Upper lobe of left lung (tissue), 6 donors: ENCODE measurements at regions not wholly inside any gene's neighbourhood (a gene's known extent, or its start where the extent isn't known, plus 50 kb on each side); places are given as distances from the start of the nearest gene placed in this dataset.

Experiments used
- ATAC-seq, 2 donors: fragments of 200-7000 bp; cut with Tn5 transposase; one replicate each; pipeline ENCODE4 v1.9.1; 2022; ENCODE audit warnings: mild to moderate bottlenecking in 2 of 2, moderate library complexity in 2 of 2; ENCODE audit not compliant: low FRiP score in 2 of 2
- DNase-seq, 2 donors: peaks; one replicate each; pipeline ENCODE4 v3.0.0-alpha.2; 2019 to 2020
- H3K27ac ChIP-seq, 4 donors: fragments of 200-600 bp; sonication (generic); one replicate each; pipeline ENCODE4 v1.5.1; 2016 to 2019
- H3K27me3 ChIP-seq, 4 donors: fragments of 200-600 bp; sonication (generic); one replicate each; pipeline ENCODE4 v1.5.1; 2017 to 2019
- H3K36me3 ChIP-seq, 4 donors: fragments of 200-600 bp; sonication (generic); one replicate each; pipeline ENCODE4 v1.5.1; 2016 to 2019
- H3K4me1 ChIP-seq, 4 donors: fragments of 200-600 bp; sonication (generic); one replicate each; pipeline ENCODE4 v1.5.1; 2018 to 2019
- H3K4me3 ChIP-seq, 4 donors: fragments of 200-600 bp; sonication (generic); one replicate each; pipeline ENCODE4 v1.5.1; 2017 to 2019; ENCODE audit warnings: mild to moderate bottlenecking in 2 of 4, moderate library complexity in 1 of 4
- H3K9me3 ChIP-seq, 4 donors: fragments of 200-600 bp; sonication (generic); one replicate each; pipeline ENCODE4 v1.5.1; 2018 to 2019
- EP300 ChIP-seq, 4 donors: sonication (generic); formaldehyde crosslinking; IDR thresholded peaks; one replicate each; pipeline ENCODE4 v1.5.1; 2017; ENCODE audit warnings: antibody characterized with exemption in 4 of 4, control low read depth in 2 of 4
- POLR2A ChIP-seq, 4 donors: fragments of 450-650 bp; IDR thresholded peaks; one replicate each; pipeline ENCODE4 v1.5.1; 2016 to 2017; ENCODE audit warnings: antibody characterized with exemption in 4 of 4, mild to moderate bottlenecking in 2 of 4
- POLR2AphosphoS5 ChIP-seq, 2 donors: sonication (generic); formaldehyde crosslinking; IDR thresholded peaks; one replicate each; pipeline ENCODE4 v1.5.1; 2017; ENCODE audit warnings: antibody characterized with exemption in 2 of 2
- WGBS, 2 donors: methylation state at CpG; one replicate each; pipeline ENCODE4 v1.1.5; 2017 to 2018; 5-methylcytosine and 5-hydroxymethylcytosine counted together
- TF ChIP-seq, protein P1 (sequence below), 6 experiments: fragments of 450-650 bp in 4 of 6; fragments of 200-600 bp in 2 of 6; sonication (generic) in 2 of 6; IDR thresholded peaks; one replicate each; pipeline ENCODE4 v1.5.1; 2016 to 2019; ENCODE audit warnings: antibody characterized with exemption in 6 of 6
- donor health status: DM: no; HTN: no; CAD: no; lungs with moderate emphysema.
- donor health status: DM: no; HTN: yes; CAD: no; lungs with severe emphysema.

DNA sequence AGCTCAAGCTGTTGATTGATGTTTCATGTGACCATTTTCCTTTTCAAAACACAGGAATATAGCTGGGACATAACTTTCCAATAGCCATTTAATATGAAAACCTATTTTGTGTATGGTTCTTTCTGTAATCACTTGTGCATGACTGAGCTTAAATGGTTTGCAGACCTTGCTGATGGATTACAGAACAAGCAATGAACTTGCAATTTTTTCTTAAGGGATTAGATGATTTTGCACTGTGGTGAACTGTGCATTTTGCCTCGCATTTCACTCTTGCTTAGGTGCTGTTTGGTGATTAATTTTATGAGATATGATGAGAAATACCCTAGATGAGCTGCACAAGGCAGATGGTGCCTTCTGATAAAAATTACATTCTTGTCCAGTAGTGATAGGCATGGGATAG, 419.0 kb upstream of the FBXO33 start:
- no peak for TF ChIP-seq EP300 (IDR thresholded peaks at IDR 0.05)
- ATAC-seq, result no peak
- Histone ChIP-seq H3K27me3 (no peaks in the 10 kb centered on the region), H3K4me3 (no peak overlapping the region), H3K9me3 (no peaks in the 10 kb centered on the region), H3K36me3 (no peaks in the 10 kb centered on the region), H3K27ac (no peak overlapping the region), H3K4me1 (no peaks in the 10 kb centered on the region)
- 54% methylated on average over 1 of the region's 1 CpG for WGBS, 2 donors
- DNase-seq, result no peak

DNA sequence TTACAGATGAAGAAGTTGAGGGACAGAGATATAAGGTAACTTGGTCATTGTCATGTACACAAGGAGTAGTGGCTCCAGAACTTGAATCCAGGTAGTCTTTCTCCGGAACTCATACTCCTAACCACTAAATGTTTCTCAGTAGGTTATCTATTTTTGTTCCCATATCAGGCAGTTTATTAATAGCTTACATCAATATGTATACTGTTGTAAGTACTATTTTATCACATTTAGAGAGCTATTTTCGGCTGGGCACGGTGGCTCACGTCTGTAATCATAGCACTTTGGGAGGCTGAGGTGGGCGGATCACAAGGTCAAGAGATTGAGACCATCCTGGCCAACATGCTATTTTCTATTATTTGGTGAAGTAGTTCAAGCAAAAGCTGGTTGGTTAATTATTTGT, 415.6 kb upstream of the FBXO33 start:
- DNase-seq (no peak), ATAC-seq (no peak)
- H3K27me3 ChIP-seq, result no peaks in the 10 kb centered on the region
- H3K9me3 ChIP-seq, result no peaks in the 10 kb centered on the region
- H3K4me3 ChIP-seq, result no peak overlapping the region
- 79 to 92% methylated on average over 4 to 5 of the region's 5 CpGs for WGBS, 2 donors
- H3K27ac ChIP-seq, result no peak overlapping the region
- H3K4me1 ChIP-seq, result no peaks in the 10 kb centered on the region
- TF ChIP-seq, protein P1, sequence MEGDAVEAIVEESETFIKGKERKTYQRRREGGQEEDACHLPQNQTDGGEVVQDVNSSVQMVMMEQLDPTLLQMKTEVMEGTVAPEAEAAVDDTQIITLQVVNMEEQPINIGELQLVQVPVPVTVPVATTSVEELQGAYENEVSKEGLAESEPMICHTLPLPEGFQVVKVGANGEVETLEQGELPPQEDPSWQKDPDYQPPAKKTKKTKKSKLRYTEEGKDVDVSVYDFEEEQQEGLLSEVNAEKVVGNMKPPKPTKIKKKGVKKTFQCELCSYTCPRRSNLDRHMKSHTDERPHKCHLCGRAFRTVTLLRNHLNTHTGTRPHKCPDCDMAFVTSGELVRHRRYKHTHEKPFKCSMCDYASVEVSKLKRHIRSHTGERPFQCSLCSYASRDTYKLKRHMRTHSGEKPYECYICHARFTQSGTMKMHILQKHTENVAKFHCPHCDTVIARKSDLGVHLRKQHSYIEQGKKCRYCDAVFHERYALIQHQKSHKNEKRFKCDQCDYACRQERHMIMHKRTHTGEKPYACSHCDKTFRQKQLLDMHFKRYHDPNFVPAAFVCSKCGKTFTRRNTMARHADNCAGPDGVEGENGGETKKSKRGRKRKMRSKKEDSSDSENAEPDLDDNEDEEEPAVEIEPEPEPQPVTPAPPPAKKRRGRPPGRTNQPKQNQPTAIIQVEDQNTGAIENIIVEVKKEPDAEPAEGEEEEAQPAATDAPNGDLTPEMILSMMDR (IDR thresholded peaks at IDR 0.05), result no peak
- TF ChIP-seq POLR2A (IDR thresholded peaks at IDR 0.05) (no peak), EP300 (IDR thresholded peaks at IDR 0.05) (no peak), POLR2AphosphoS5 (IDR thresholded peaks at IDR 0.05) (no peak)
- H3K36me3 ChIP-seq, result no peaks in the 10 kb centered on the region

DNA sequence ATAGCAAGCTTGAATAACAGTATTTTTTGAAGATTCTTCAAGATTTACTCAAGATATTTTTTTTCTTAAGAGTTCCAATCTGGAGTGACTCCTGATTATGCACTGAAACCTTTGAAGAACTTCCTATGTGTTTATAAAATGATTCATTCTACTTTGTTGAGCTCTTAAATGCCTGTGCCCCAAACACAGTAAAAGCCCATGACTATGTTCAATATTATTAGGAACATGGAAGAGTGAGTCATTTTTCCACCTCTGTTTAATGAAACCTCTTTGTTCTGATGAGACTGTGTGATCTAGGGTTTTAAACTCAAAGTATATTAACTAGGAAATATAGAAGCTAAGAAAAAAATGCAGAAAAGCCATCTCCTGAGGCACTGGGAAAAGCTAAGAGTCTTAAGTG, 415.0 kb upstream of the FBXO33 start:
- H3K4me1 ChIP-seq, result no peaks in the 10 kb centered on the region
- DNase-seq, result no peak
- H3K4me3 ChIP-seq, result no peak overlapping the region
- H3K27ac ChIP-seq, result no peak overlapping the region
- ATAC-seq, result no peak
- TF ChIP-seq, protein P1 (IDR thresholded peaks at IDR 0.05), result no peak
- TF ChIP-seq POLR2AphosphoS5 (IDR thresholded peaks at IDR 0.05) (no peak), POLR2A (IDR thresholded peaks at IDR 0.05) (no peak), EP300 (IDR thresholded peaks at IDR 0.05) (no peak)
- no peaks in the 10 kb centered on the region for H3K27me3 ChIP-seq
- H3K36me3 ChIP-seq, result no peaks in the 10 kb centered on the region
- no peaks in the 10 kb centered on the region for H3K9me3 ChIP-seq

DNA sequence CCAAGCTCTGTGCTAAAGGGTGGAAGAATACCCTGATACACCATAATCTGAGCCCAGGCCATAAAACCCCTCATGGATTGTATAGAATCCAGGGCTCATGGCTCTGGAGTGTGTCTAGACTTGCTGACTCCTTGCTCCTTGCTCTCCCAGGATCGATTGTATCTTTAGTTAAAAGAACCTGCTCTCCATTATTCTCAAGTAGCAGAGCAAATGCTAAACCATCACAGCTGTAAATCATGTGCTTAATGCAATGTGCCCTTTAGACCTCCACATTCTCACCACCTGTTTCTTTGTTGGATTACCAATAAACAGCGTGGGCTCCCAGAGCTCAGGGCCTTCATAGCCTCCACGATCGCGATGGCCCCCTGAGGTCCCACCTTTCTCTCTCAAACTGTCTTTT, 411.6 kb upstream of the FBXO33 start:
- H3K27ac ChIP-seq, result no peak overlapping the region
- no peak overlapping the region for H3K4me3 ChIP-seq
- TF ChIP-seq EP300 (IDR thresholded peaks at IDR 0.05) (no peak), POLR2AphosphoS5 (IDR thresholded peaks at IDR 0.05) (no peak), POLR2A (IDR thresholded peaks at IDR 0.05) (no peak)
- TF ChIP-seq, protein P1 (IDR thresholded peaks at IDR 0.05), result no peak
- H3K36me3 ChIP-seq, result no peaks in the 10 kb centered on the region
- H3K27me3 ChIP-seq, result no peaks in the 10 kb centered on the region
- 91 to 92% methylated on average over 5 of the region's 5 CpGs for WGBS, 2 donors
- ATAC-seq (no peak), DNase-seq (no peak)
- no peaks in the 10 kb centered on the region for H3K4me1 ChIP-seq
- H3K9me3 ChIP-seq, result no peaks in the 10 kb centered on the region

DNA sequence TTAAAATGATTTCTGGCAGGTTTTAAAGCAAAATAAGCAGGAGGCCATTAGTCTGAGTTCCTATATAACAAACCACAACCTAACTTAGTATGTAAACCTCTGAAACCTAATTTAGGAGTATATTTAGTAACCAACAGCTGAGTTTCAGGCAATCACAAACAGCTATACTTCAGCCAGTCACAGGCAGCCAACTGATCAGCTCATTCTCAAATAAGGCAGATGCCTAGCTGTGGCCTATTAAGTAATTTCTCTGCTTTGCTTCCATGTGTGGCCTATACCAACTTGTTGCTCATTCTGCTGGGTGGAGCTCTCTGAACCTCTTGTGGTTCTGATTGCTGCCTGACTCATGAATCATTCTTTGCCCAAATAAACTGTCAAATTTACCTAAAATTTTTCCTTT, 408.9 kb upstream of the FBXO33 start:
- ATAC-seq (no peak), DNase-seq (no peak)
- H3K4me1 ChIP-seq, result no peaks in the 10 kb centered on the region
- H3K27me3 ChIP-seq, result no peaks in the 10 kb centered on the region
- no peaks in the 10 kb centered on the region for H3K9me3 ChIP-seq
- no peak overlapping the region for H3K4me3 ChIP-seq
- H3K36me3 ChIP-seq, result no peaks in the 10 kb centered on the region
- TF ChIP-seq EP300 (IDR thresholded peaks at IDR 0.05) (no peak), POLR2AphosphoS5 (IDR thresholded peaks at IDR 0.05) (no peak), POLR2A (IDR thresholded peaks at IDR 0.05) (no peak)
- TF ChIP-seq, protein P1 (IDR thresholded peaks at IDR 0.05), result no peak
- H3K27ac ChIP-seq, result no peak overlapping the region
